PC-9 (cell line): ENCODE measurements at regions not wholly inside any gene's neighbourhood (a gene's known extent, or its start where the extent isn't known, plus 50 kb on each side); places are given as distances from the start of the nearest gene placed in this dataset.

Experiments used
- CTCF ChIP-seq: fragments of 200-600 bp; sonication (generic); conservative IDR thresholded peaks from 2 replicates; pipeline ENCODE4 v1.6.1; 2017; ENCODE audit warnings: mixed run types, antibody characterized with exemption, mild to moderate bottlenecking, moderate library complexity
- EZH2 ChIP-seq: fragments of 200-600 bp; sonication (generic); IDR thresholded peaks from 2 replicates; pipeline ENCODE4 v1.8.0; 2017; ENCODE audit warnings: antibody characterized with exemption, low read depth

- TF ChIP-seq CTCF (no peak), EZH2 (no peak)
Measured at GRCh38 chr1:37274938-37275631, 199.3 kb upstream of the ZC3H12A start.
